ENCODE measurements at regions not wholly inside any gene's neighbourhood (a gene's known extent, or its start where the extent isn't known, plus 50 kb on each side); places are given as distances from the start of the nearest gene placed in this dataset.
A peak's percentile ranks its signal among the peaks of the same experiment; 100 is the strongest.
"Not testable (repeated sequence)": the region's sequence is repeated elsewhere in the genome, so short reads cannot be mapped to it uniquely, and the experiment has no call there.

DNA sequence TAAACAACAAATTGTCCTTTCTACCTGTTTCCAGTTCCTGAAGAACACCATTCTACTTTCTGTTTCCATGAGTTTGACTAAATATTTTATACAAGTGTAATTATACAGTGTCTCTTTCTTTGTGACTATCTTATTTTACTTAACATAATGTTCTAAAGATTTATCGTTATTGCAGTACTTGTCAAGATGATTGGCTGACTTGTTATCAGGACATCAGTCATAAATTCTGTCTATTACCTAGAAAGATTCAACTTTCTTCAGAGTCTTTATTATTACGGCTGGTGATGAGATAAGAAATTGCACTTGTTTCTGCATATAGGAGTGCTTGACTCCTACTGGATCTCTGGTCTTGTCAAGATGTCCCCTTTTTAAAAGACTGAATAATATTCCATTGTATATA, 93.9 kb upstream of the ZNF92 start:
- ATAC-seq = no peak
- H3K9me3 ChIP-seq = peaks cover 9% of the 10 kb centered on the region
- no peak for DNase-seq
- intact Hi-C loops (cut with DNase I, micrococcal nuclease) = no loop called here
- H3K4me3 ChIP-seq = no peak overlapping the region
- H3K4me1 ChIP-seq (ENCODE audit: low read depth) = no peaks in the 10 kb centered on the region
- no peaks in the 10 kb centered on the region for H3K36me3 ChIP-seq (ENCODE audit: low read depth)
- TF ChIP-seq, protein P1, sequence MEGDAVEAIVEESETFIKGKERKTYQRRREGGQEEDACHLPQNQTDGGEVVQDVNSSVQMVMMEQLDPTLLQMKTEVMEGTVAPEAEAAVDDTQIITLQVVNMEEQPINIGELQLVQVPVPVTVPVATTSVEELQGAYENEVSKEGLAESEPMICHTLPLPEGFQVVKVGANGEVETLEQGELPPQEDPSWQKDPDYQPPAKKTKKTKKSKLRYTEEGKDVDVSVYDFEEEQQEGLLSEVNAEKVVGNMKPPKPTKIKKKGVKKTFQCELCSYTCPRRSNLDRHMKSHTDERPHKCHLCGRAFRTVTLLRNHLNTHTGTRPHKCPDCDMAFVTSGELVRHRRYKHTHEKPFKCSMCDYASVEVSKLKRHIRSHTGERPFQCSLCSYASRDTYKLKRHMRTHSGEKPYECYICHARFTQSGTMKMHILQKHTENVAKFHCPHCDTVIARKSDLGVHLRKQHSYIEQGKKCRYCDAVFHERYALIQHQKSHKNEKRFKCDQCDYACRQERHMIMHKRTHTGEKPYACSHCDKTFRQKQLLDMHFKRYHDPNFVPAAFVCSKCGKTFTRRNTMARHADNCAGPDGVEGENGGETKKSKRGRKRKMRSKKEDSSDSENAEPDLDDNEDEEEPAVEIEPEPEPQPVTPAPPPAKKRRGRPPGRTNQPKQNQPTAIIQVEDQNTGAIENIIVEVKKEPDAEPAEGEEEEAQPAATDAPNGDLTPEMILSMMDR (IDR thresholded peaks at IDR 0.05) = no peak

DNA sequence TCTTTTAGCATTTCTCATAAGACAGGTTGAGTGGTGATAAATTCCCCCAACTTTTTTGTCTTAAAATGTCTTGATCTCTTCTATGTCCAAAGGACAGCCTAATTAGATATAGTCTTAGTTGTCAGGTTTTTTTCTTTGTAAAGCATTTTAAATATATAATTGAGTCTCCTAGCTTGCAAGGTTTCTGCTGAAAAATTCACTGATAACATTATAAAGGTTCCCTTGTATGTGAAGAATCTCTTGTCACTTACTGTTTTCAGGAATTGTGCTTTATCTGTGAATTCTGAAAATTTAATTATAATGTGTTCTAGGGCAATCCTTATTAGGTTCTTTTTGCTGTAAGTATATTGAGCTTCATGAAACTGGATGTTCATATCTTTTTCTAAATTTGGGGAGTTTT, 96.8 kb upstream of the ZNF92 start:
- H3K36me3 ChIP-seq (ENCODE audit: low read depth) = no peaks in the 10 kb centered on the region

DNA sequence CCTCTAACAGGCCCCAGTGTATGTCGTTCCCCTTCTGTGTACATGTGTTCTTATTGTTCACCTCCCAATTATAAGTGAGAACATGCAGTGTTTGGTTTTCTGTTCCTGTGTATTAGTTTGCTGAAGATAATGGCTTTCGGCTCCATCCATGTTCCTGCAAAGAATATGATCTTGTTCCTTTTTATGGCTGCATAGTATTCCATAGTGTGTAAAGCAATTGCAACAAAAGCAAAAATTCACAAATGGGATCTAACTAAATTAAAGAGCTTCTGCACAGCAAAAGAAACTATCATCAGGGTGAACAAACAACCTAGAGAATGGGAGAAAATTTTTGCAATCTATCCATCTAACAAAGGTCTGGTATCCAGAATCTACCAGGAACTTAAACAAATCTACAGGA, 102.2 kb upstream of the ZNF92 start:
- H3K4me3 ChIP-seq; intact Hi-C loops (cut with DNase I, micrococcal nuclease); H3K4me1 ChIP-seq (ENCODE audit: low read depth); H3K36me3 ChIP-seq (ENCODE audit: low read depth); DNase-seq; ATAC-seq: not testable (repeated sequence)
- peaks cover 15% of the 10 kb centered on the region for H3K9me3 ChIP-seq

More for the DNA sequence above, 96.8 kb upstream of the ZNF92 start:
- intact Hi-C loops (cut with DNase I, micrococcal nuclease) = no loop called here
- no peak overlapping the region for H3K4me3 ChIP-seq
- no peaks in the 10 kb centered on the region for H3K4me1 ChIP-seq (ENCODE audit: low read depth)
- TF ChIP-seq, protein P1 (IDR thresholded peaks at IDR 0.05) = no peak
- DNase-seq (no peak), ATAC-seq (no peak)
- peaks cover 15% of the 10 kb centered on the region for H3K9me3 ChIP-seq

DNA sequence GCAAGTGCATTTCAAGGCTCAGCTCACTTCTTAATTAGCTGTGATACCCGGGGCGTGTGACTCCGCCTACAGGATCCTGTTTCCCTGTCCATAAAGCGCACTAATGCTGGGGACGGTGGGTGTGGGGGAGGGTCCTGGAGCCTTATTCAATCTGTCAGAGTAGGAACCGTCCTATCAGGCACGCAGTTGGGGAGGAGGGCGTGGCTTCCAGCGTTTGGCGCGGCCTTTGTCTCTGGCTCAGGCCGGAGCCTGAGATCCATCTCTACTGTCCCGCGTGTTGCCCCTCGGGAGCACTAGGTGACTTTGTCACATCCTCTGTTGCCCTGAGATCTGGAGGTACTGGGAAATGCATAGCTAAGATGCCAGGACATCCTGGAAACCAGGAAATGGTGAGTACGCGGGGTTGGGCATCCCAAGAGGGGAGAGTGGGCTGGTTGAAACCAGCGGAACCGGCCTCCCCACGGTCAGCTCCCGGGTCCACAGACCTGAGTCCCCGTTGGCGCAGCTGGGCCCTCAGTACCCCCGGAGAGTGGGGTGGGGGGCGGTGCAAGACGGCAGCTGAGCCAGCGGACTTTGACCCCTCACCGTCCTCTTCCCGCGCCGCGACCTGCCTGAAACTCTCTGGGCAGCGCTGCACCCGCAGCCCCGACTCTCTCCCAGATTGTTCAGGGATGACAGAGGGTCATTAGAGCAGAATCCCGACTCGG, 104.4 kb upstream of the ZNF92 start:
- TF ChIP-seq, protein P1 (IDR thresholded peaks at IDR 0.05) = no peak
- DNase-seq (peak in 1 of 3 donors; percentile 7), ATAC-seq (peak; percentile 60)
- intact Hi-C loops (cut with DNase I, micrococcal nuclease) = no loop called here
- peaks cover 3% of the 10 kb centered on the region for H3K4me1 ChIP-seq (ENCODE audit: low read depth)
- H3K9me3 ChIP-seq = peaks cover 1% of the 10 kb centered on the region
- no peak overlapping the region for H3K4me3 ChIP-seq
- no peaks in the 10 kb centered on the region for H3K36me3 ChIP-seq (ENCODE audit: low read depth)

DNA sequence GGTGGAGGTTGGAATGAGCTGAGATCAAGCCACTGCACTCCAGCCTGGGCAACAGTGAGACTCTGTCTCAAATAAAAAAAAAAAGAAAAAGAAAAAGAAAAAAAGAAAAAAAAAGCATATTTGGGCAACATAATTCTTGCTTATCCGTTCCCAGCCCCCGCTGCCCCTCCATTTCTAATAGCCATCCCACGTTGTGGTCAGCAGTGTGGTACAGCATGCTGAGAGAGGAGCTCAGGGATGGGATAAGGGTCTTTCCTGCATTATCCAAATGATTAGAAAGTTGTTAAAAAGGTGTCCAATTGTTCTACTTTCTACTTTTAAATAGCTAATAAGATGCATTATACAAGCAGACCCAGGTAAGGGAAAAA, 104.9 kb upstream of the ZNF92 start:
- TF ChIP-seq, protein P1 (IDR thresholded peaks at IDR 0.05) = no peak
- DNase-seq (no peak), ATAC-seq (no peak)
- Histone ChIP-seq H3K4me1 (ENCODE audit: low read depth) (peaks cover 3% of the 10 kb centered on the region), H3K4me3 (no peak overlapping the region), H3K9me3 (no peaks in the 10 kb centered on the region), H3K36me3 (ENCODE audit: low read depth) (no peaks in the 10 kb centered on the region)
- intact Hi-C loops (cut with DNase I, micrococcal nuclease) = no loop called here

DNA sequence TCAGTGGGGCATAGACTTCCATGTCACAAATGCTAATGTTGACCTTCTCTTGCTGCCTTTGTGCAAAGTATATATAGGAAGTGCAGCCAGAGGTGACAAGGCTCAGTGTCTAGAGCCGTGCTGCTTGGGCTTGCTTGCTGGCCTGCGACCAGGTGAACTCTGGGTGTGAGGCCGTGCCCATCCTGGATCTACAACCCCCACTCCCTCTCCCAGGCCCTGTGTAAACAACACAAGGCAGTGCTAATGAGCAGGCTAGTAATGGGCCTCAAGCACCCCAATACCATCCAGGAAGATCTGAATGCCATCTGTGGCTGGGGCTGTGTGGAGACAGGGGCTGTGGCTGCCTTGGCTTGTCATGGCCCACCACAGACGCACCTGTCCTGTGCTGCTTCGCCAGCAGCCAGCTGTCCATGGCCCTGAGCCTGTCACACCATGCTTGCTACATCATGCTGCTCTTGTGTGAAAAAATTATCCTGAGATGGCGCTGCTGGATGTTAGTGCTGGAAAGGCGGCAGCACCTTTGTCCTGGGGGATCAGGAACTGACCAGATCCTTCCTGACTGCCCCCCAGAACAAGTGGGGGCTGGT, 107.6 kb upstream of the ZNF92 start:
- Histone ChIP-seq H3K4me1 (ENCODE audit: low read depth) (peaks cover 3% of the 10 kb centered on the region), H3K9me3 (no peaks in the 10 kb centered on the region), H3K4me3 (no peak overlapping the region), H3K36me3 (ENCODE audit: low read depth) (no peaks in the 10 kb centered on the region)
- intact Hi-C loops (cut with DNase I, micrococcal nuclease) = no loop called here
- TF ChIP-seq, protein P1 (IDR thresholded peaks at IDR 0.05) = no peak
- DNase-seq (no peak), ATAC-seq (no peak)
